ENCODE measurements at regions not wholly inside any gene's neighbourhood (a gene's known extent, or its start where the extent isn't known, plus 50 kb on each side); places are given as distances from the start of the nearest gene placed in this dataset.
"Not testable (repeated sequence)": the region's sequence is repeated elsewhere in the genome, so short reads cannot be mapped to it uniquely, and the experiment has no call there.

DNA sequence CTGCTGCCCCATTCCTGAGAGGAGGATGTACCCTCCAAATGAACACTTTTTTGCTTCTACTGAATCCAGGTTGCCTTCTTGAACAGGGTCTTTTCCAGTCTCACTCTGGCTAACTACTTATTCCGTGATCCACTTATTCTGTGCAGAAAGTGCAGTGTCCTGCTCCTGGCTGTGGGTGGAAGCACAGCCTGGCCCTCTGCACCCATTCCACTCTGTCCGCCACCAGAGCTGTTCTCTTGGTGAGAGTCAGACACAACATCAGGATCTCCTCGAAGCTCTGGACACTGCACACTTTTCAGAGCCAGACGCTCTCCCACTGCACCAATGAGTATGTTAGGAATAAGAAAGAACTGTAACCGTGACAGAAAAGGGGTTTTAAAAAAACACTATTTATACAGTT, 174.2 kb downstream of the MCHR2 start:
- no CpG with 5 or more reads among the region's 5 CpGs for WGBS (ENCODE audit: insufficient coverage, insufficient read length)
- DNase-seq (ENCODE audit: low read depth, low spot score) = no peak

GRCh38 chr6:99821164-99821563, 172.9 kb downstream of the MCHR2 start:
- no CpG with 5 or more reads among the region's 6 CpGs for WGBS (ENCODE audit: insufficient coverage, insufficient read length)
- Histone ChIP-seq H3K27me3 (ENCODE audit: control insufficient read depth, insufficient read depth, low read length) (no peaks in the 10 kb centered on the region), H3K4me1 (ENCODE audit: control insufficient read depth, insufficient read depth, low read length) (0 out of 2 replicates have a peak, but pooled peaks cover 1% of the 10 kb centered on the region), H3K9me3 (ENCODE audit: control insufficient read depth, insufficient read depth, low read length) (no peaks in the 10 kb centered on the region), H3K4me3 (ENCODE audit: low read length) (no peak overlapping the region), H3K36me3 (ENCODE audit: control insufficient read depth, insufficient read depth, low read length) (no peaks in the 10 kb centered on the region), H3K27ac (ENCODE audit: low read length) (no peak overlapping the region)
- DNase-seq (ENCODE audit: low read depth, low spot score) = no peak

More for the DNA sequence above, 174.2 kb downstream of the MCHR2 start:
- Histone ChIP-seq H3K4me3 (ENCODE audit: low read length) (no peak overlapping the region), H3K9me3 (ENCODE audit: control insufficient read depth, insufficient read depth, low read length) (no peaks in the 10 kb centered on the region), H3K27ac (ENCODE audit: low read length) (no peak overlapping the region), H3K4me1 (ENCODE audit: control insufficient read depth, insufficient read depth, low read length) (0 out of 2 replicates have a peak, but pooled peaks cover 1% of the 10 kb centered on the region), H3K36me3 (ENCODE audit: control insufficient read depth, insufficient read depth, low read length) (no peaks in the 10 kb centered on the region), H3K27me3 (ENCODE audit: control insufficient read depth, insufficient read depth, low read length) (no peaks in the 10 kb centered on the region)

DNA sequence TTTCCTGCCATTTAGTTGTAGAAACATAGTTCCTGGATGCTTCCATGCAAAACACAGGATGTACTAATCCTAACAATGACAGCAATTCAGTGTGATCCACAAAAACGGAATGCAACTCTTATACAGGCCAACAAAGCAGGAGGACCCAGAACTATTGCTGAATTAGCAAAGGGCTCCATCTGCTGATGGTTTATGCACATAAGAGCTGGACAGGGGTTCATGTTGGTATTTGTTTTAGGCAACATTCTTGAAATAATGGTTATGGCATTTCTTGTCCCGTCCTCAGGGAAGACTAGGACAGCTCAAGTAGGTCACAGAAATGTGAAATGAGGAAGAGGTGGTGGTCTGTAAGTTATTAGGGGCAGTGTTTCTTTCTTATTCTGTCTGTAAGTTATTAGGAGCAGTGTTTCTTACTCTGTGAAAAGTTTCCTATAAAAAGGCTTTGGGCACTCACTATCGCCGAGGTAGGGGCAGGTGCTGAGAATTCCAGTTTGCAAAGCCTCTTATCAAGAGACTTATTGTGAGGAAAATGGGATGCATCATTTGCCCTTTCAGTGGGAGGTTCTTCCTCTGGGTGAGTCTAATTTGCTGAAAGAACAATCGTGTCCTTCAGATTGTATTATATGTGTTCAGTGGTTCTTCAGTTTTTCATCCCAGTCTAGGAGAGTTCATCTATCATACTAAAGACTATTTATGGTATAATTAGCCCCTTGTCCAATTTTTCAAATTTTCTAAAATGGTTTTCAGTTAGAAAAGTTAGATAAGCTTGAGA, 171.1 kb downstream of the MCHR2 start:
- Histone ChIP-seq H3K4me3 (ENCODE audit: low read length) (no peak overlapping the region), H3K27me3 (ENCODE audit: control insufficient read depth, insufficient read depth, low read length) (no peaks in the 10 kb centered on the region)
- no peak for DNase-seq (ENCODE audit: low read depth, low spot score)

DNA sequence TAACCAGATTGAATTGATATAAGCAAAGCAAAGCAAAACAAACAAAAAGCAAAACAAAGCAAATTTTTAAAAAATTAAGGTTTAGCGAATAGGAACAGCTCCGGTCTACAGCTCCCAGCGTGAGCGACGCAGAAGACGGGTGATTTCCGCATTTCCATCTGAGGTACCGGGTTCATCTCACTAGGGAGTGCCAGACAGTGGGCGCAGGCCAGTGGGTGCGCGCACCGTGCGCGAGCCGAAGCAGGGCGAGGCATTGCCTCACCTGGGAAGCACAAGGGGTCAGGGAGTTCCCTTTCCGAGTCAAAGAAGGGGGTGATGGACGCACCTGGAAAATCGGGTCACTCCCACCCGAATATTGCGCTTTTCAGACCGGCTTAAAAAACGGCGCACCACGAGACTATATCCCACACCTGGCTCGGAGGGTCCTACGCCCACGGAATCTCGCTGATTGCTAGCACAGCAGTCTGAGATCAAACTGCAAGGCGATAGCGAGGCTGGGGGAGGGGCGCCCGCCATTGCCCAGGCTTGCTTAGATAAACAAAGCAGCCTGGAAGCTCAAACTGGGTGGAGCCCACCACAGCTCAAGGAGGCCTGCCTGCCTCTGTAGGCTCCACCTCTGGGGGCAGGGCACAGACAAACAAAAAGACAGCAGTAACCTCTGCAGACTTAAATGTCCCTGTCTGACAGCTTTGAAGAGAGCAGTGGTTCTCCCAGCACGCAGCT, 170.3 kb downstream of the MCHR2 start:
- peak overlapping the region; percentile 40; the same call in 1 of the 2 replicates for H3K4me3 ChIP-seq (ENCODE audit: low read length)
- no CpG with 5 or more reads among the region's 34 CpGs for WGBS (ENCODE audit: insufficient coverage, insufficient read length)
- not testable (repeated sequence) for DNase-seq (ENCODE audit: low read depth, low spot score); H3K4me1 ChIP-seq (ENCODE audit: control insufficient read depth, insufficient read depth, low read length); H3K36me3 ChIP-seq (ENCODE audit: control insufficient read depth, insufficient read depth, low read length); H3K27ac ChIP-seq (ENCODE audit: low read length); H3K9me3 ChIP-seq (ENCODE audit: control insufficient read depth, insufficient read depth, low read length); H3K27me3 ChIP-seq (ENCODE audit: control insufficient read depth, insufficient read depth, low read length)

More for the DNA sequence above, 171.1 kb downstream of the MCHR2 start:
- H3K9me3 ChIP-seq (ENCODE audit: control insufficient read depth, insufficient read depth, low read length) = no peaks in the 10 kb centered on the region
- WGBS (ENCODE audit: insufficient coverage, insufficient read length) = no CpG with 5 or more reads among the region's 5 CpGs
- no peaks in the 10 kb centered on the region for H3K36me3 ChIP-seq (ENCODE audit: control insufficient read depth, insufficient read depth, low read length)
- H3K4me1 ChIP-seq (ENCODE audit: control insufficient read depth, insufficient read depth, low read length) = 0 out of 2 replicates have a peak, but pooled peaks cover 1% of the 10 kb centered on the region
- no peak overlapping the region for H3K27ac ChIP-seq (ENCODE audit: low read length)

DNA sequence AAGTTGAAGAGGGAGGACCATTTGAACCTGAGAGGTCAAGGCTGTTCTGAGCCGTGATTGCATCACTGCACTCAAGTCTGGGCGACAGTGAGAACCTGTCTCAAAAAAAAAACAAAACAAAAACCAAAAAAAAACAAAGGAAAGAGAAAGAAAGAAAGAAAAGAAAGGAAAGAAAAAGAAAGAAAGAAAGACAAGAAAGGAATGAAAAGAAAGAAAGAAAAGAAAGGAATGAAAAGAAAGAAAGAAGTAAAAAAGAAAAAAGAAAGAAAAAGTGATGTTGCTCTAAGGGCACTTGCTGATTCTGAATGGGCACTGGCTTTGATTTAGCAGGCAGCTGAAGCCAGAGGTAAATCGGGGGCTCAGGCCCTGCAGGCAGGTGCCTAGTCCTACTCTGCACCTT, 161.0 kb downstream of the MCHR2 start:
- H3K4me3 ChIP-seq (ENCODE audit: low read length) = no peak overlapping the region
- H3K9me3 ChIP-seq (ENCODE audit: control insufficient read depth, insufficient read depth, low read length) = no peaks in the 10 kb centered on the region
- H3K27ac ChIP-seq (ENCODE audit: low read length) = no peak overlapping the region
- DNase-seq (ENCODE audit: low read depth, low spot score) = no peak
- WGBS (ENCODE audit: insufficient coverage, insufficient read length) = no CpG with 5 or more reads among the region's 3 CpGs
- no peaks in the 10 kb centered on the region for H3K36me3 ChIP-seq (ENCODE audit: control insufficient read depth, insufficient read depth, low read length)
- H3K4me1 ChIP-seq (ENCODE audit: control insufficient read depth, insufficient read depth, low read length) = no peaks in the 10 kb centered on the region
- H3K27me3 ChIP-seq (ENCODE audit: control insufficient read depth, insufficient read depth, low read length) = no peaks in the 10 kb centered on the region

- no peaks in the 10 kb centered on the region for H3K27me3 ChIP-seq (ENCODE audit: control insufficient read depth, insufficient read depth, low read length)
- DNase-seq (ENCODE audit: low read depth, low spot score) = no peak
Measured at GRCh38 chr6:99836471-99836870, 157.6 kb downstream of the MCHR2 start.

GRCh38 chr6:99838607-99839006, 155.4 kb downstream of the MCHR2 start:
- WGBS (ENCODE audit: insufficient coverage, insufficient read length) = no CpG with 5 or more reads among the region's 2 CpGs
- Histone ChIP-seq H3K4me3 (ENCODE audit: low read length) (no peak overlapping the region), H3K27ac (ENCODE audit: low read length) (no peak overlapping the region), H3K36me3 (ENCODE audit: control insufficient read depth, insufficient read depth, low read length) (no peaks in the 10 kb centered on the region), H3K9me3 (ENCODE audit: control insufficient read depth, insufficient read depth, low read length) (no peaks in the 10 kb centered on the region), H3K27me3 (ENCODE audit: control insufficient read depth, insufficient read depth, low read length) (no peaks in the 10 kb centered on the region), H3K4me1 (ENCODE audit: control insufficient read depth, insufficient read depth, low read length) (no peaks in the 10 kb centered on the region)
- DNase-seq (ENCODE audit: low read depth, low spot score) = no peak

More at GRCh38 chr6:99836471-99836870, 157.6 kb downstream of the MCHR2 start:
- Histone ChIP-seq H3K4me3 (ENCODE audit: low read length) (no peak overlapping the region), H3K4me1 (ENCODE audit: control insufficient read depth, insufficient read depth, low read length) (no peaks in the 10 kb centered on the region), H3K36me3 (ENCODE audit: control insufficient read depth, insufficient read depth, low read length) (no peaks in the 10 kb centered on the region), H3K27ac (ENCODE audit: low read length) (no peak overlapping the region), H3K9me3 (ENCODE audit: control insufficient read depth, insufficient read depth, low read length) (no peaks in the 10 kb centered on the region)
- WGBS (ENCODE audit: insufficient coverage, insufficient read length) = no CpG with 5 or more reads among the region's 3 CpGs

- DNase-seq (ENCODE audit: low read depth, low spot score) = no peak
- Histone ChIP-seq H3K4me3 (ENCODE audit: low read length) (no peak overlapping the region), H3K36me3 (ENCODE audit: control insufficient read depth, insufficient read depth, low read length) (no peaks in the 10 kb centered on the region), H3K27me3 (ENCODE audit: control insufficient read depth, insufficient read depth, low read length) (no peaks in the 10 kb centered on the region), H3K27ac (ENCODE audit: low read length) (no peak overlapping the region), H3K4me1 (ENCODE audit: control insufficient read depth, insufficient read depth, low read length) (no peaks in the 10 kb centered on the region), H3K9me3 (ENCODE audit: control insufficient read depth, insufficient read depth, low read length) (no peaks in the 10 kb centered on the region)
- no CpG with 5 or more reads among the region's 1 CpG for WGBS (ENCODE audit: insufficient coverage, insufficient read length)
Measured at GRCh38 chr6:99841297-99841696, 152.7 kb downstream of the MCHR2 start.

DNA sequence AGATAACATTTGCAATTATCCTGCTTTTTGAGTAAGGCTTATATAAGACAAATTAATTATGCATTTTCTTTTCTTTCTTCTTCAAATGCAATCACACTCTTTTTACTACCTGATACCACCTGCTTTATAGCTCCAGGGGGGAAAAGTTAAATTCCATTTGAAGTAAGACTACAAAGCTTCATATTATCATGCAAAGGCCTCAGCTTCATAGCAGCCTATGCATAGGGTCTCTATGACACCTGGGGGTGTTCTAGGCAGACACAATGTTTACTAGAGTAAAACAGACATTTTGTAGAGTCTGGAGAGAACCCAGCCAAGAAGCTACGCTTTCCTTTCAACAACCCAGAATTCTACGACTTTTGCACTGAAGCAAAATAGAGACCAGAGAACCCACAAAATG, 148.0 kb downstream of the MCHR2 start:
- H3K27ac ChIP-seq (ENCODE audit: low read length) = no peak overlapping the region
- no peak for DNase-seq (ENCODE audit: low read depth, low spot score)

GRCh38 chr6:99850841-99851240, 143.2 kb downstream of the MCHR2 start:
- Histone ChIP-seq H3K36me3 (ENCODE audit: control insufficient read depth, insufficient read depth, low read length) (no peaks in the 10 kb centered on the region), H3K27me3 (ENCODE audit: control insufficient read depth, insufficient read depth, low read length) (no peaks in the 10 kb centered on the region), H3K4me1 (ENCODE audit: control insufficient read depth, insufficient read depth, low read length) (no peaks in the 10 kb centered on the region), H3K27ac (ENCODE audit: low read length) (no peak overlapping the region), H3K4me3 (ENCODE audit: low read length) (no peak overlapping the region), H3K9me3 (ENCODE audit: control insufficient read depth, insufficient read depth, low read length) (no peaks in the 10 kb centered on the region)
- no CpG with 5 or more reads among the region's 2 CpGs for WGBS (ENCODE audit: insufficient coverage, insufficient read length)
- DNase-seq (ENCODE audit: low read depth, low spot score) = no peak

More for the DNA sequence above, 148.0 kb downstream of the MCHR2 start:
- Histone ChIP-seq H3K9me3 (ENCODE audit: control insufficient read depth, insufficient read depth, low read length) (no peaks in the 10 kb centered on the region), H3K36me3 (ENCODE audit: control insufficient read depth, insufficient read depth, low read length) (no peaks in the 10 kb centered on the region), H3K27me3 (ENCODE audit: control insufficient read depth, insufficient read depth, low read length) (no peaks in the 10 kb centered on the region), H3K4me3 (ENCODE audit: low read length) (no peak overlapping the region), H3K4me1 (ENCODE audit: control insufficient read depth, insufficient read depth, low read length) (no peaks in the 10 kb centered on the region)
- no CpG with 5 or more reads among the region's 2 CpGs for WGBS (ENCODE audit: insufficient coverage, insufficient read length)

Measured in iPS DF 6.9 (cell line).